Cardiac muscle cell (in vitro differentiated cells and primary cell): ENCODE measurements at regions not wholly inside any gene's neighbourhood (a gene's known extent, or its start where the extent isn't known, plus 50 kb on each side); places are given as distances from the start of the nearest gene placed in this dataset.
"Not testable (repeated sequence)": the region's sequence is repeated elsewhere in the genome, so short reads cannot be mapped to it uniquely, and the experiment has no call there.

ENCODE experiments used
- DNase-seq, 2 donors: peaks; one replicate each; pipeline versions ENCODE4 v3.0.0 to v3.0.0-alpha.2; 2010 to 2017; ENCODE audit warnings: low read depth in 1 of 2, low spot score in 1 of 2
- H3K27ac ChIP-seq: fragments of 200-600 bp; sonication (generic); 2 replicates; pipeline ENCODE4 v1.5.1; 2016
- H3K27me3 ChIP-seq: fragments of 200-600 bp; sonication (generic); 2 replicates; pipeline ENCODE4 v1.6.0; 2016; ENCODE audit warnings: control low read depth
- H3K36me3 ChIP-seq: fragments of 200-600 bp; sonication (generic); 2 replicates; pipeline ENCODE4 v1.5.1; 2016; ENCODE audit warnings: control low read depth
- H3K4me1 ChIP-seq: fragments of 200-600 bp; sonication (generic); 2 replicates; pipeline ENCODE4 v1.8.1; 2017; ENCODE audit warnings: low read depth, mild to moderate bottlenecking, mixed run types
- H3K4me3 ChIP-seq: fragments of 200-600 bp; sonication (generic); 2 replicates; pipeline ENCODE4 v1.5.1; 2016; ENCODE audit warnings: mild to moderate bottlenecking
- H3K9me3 ChIP-seq: fragments of 200-600 bp; sonication (generic); 2 replicates; pipeline ENCODE4 v1.5.1; 2017; ENCODE audit warnings: low read depth, mild to moderate bottlenecking, control low read depth
- TF ChIP-seq, protein P1 (sequence below): IDR thresholded peaks from 2 replicates; pipeline ENCODE4 v1.5.1; 2012; ENCODE audit warnings: low read depth, mild to moderate bottlenecking, low read length

DNA sequence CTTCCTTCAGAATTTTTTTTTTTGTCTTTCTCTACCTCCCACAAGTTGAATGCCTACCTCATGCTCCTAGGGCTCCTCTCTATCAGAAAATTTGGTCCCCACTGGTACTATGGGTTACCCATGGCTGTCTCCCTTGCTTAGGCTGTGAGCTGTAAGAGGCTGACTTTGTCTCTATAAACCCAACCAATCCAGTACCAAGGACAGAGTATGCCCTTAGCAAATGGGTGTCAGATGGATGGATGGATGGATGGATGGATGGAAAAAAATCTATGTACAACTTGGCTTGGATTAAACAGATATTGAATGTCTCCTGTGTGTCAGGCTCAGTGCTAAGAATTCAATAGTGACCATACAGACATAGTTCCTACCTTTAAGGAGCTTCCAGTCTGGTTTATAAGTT lies 398.2 kb upstream of the TRPC7 start:
- no peak overlapping the region for H3K4me3 ChIP-seq
- no peaks in the 10 kb centered on the region for H3K9me3 ChIP-seq
- no peak for DNase-seq
- H3K4me1 ChIP-seq: no peaks in the 10 kb centered on the region
- TF ChIP-seq, protein P1, sequence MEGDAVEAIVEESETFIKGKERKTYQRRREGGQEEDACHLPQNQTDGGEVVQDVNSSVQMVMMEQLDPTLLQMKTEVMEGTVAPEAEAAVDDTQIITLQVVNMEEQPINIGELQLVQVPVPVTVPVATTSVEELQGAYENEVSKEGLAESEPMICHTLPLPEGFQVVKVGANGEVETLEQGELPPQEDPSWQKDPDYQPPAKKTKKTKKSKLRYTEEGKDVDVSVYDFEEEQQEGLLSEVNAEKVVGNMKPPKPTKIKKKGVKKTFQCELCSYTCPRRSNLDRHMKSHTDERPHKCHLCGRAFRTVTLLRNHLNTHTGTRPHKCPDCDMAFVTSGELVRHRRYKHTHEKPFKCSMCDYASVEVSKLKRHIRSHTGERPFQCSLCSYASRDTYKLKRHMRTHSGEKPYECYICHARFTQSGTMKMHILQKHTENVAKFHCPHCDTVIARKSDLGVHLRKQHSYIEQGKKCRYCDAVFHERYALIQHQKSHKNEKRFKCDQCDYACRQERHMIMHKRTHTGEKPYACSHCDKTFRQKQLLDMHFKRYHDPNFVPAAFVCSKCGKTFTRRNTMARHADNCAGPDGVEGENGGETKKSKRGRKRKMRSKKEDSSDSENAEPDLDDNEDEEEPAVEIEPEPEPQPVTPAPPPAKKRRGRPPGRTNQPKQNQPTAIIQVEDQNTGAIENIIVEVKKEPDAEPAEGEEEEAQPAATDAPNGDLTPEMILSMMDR: no peak
- no peaks in the 10 kb centered on the region for H3K36me3 ChIP-seq
- no peak overlapping the region for H3K27ac ChIP-seq
- no peaks in the 10 kb centered on the region for H3K27me3 ChIP-seq

DNA sequence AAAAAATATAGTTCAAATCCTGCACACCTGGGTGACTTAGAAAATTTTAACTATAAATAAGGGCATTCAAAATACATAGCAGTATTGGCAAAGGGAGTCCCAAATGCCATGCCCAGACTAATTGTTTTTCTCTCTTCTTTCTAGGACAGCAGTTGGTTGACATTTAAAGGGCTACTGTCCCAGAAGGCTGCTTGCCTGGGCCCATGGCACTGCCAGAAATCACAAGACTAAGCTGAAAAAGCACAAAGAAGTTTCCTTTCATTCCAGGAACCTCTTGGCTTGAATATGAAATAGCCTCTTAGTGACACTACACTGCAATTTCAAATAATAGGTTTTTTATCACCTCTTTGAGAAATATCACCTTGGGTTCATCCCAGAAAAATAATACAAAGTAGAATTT lies 388.9 kb upstream of the TRPC7 start:
- H3K4me1 ChIP-seq: no peaks in the 10 kb centered on the region
- no peaks in the 10 kb centered on the region for H3K36me3 ChIP-seq
- TF ChIP-seq, protein P1: no peak
- DNase-seq: no peak
- no peak overlapping the region for H3K27ac ChIP-seq
- no peaks in the 10 kb centered on the region for H3K27me3 ChIP-seq
- H3K9me3 ChIP-seq: no peaks in the 10 kb centered on the region
- no peak overlapping the region for H3K4me3 ChIP-seq

DNA sequence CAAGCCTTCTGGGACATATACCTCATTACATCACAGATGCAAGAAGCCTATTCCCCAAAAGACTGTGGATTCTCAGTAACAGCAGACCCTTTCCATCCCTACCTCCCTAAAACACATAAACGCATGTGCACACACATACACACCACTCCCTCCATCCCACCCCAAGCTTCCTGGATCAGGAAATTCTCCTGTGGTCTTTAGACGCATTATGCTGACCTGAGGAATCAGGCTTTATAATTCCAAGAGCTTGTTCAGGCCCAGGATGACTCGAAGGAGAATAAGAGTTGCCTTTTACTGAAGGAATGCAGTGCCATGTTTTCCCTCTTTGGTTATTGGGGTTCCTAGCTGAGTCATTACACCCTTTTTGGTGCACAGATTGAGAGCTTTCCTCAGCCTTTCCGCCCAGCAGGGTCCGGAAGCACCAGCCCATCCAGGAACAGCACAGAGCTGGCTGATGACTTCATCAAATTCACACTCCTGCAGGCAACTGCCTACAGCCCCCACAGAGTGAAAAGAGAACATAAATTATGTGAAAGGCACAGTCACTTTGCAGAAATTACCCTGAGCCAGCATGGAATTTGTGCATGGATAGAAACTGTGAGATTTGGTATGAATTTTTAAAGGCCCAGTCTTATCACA lies 385.0 kb upstream of the TRPC7 start:
- no peaks in the 10 kb centered on the region for H3K36me3 ChIP-seq
- H3K27ac ChIP-seq: no peak overlapping the region
- H3K9me3 ChIP-seq: no peaks in the 10 kb centered on the region
- TF ChIP-seq, protein P1: no peak
- no peaks in the 10 kb centered on the region for H3K4me1 ChIP-seq
- H3K27me3 ChIP-seq: no peaks in the 10 kb centered on the region
- DNase-seq: no peak
- no peak overlapping the region for H3K4me3 ChIP-seq

DNA sequence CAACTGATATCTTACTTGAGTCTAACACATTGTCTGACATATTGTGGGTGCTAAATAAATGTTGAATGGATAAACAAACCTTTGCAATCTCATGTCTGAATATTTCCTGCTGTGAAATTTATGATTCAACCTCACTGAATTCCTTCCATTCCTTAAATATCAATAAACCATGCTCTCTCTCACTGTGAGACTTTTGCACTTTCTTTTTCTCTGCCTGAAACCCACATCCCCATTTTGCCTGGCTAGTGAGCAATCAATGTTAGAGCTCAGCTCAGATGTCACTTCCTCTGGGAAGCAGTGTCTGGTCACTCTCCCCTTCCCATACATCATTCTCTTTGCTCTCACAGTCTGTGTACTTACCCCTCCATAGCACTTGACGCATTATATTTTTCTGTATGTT lies 383.7 kb upstream of the TRPC7 start:
- TF ChIP-seq, protein P1: no peak

DNA sequence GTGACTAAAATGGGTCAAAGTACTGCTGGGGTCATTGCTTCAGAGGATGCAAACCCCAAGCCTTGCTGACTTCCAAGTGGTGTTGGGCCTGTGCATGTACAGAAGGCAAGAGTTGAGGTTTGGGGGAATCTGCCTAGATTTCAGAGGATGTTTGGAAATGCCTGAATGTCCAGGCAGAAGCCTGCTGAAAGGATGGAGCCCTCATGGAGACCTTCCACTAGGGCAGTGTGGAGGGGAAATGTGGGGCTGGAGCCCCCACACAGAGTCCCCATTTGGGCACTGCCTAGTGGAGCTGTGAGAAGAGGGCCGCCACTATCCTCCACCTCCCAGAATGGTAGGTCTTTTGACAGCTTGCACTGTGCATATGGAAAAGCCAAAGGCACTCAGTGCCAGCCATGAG lies 377.7 kb upstream of the TRPC7 start:
- Histone ChIP-seq H3K27me3 (no peaks in the 10 kb centered on the region), H3K27ac (no peak overlapping the region), H3K4me1 (no peaks in the 10 kb centered on the region), H3K4me3 (no peak overlapping the region), H3K36me3 (no peaks in the 10 kb centered on the region), H3K9me3 (no peaks in the 10 kb centered on the region)
- TF ChIP-seq, protein P1: no peak
- DNase-seq: no peak

More for the DNA sequence above, 383.7 kb upstream of the TRPC7 start:
- DNase-seq: no peak
- no peaks in the 10 kb centered on the region for H3K36me3 ChIP-seq
- no peak overlapping the region for H3K27ac ChIP-seq
- H3K9me3 ChIP-seq: no peaks in the 10 kb centered on the region
- no peaks in the 10 kb centered on the region for H3K4me1 ChIP-seq
- no peaks in the 10 kb centered on the region for H3K27me3 ChIP-seq
- no peak overlapping the region for H3K4me3 ChIP-seq

DNA sequence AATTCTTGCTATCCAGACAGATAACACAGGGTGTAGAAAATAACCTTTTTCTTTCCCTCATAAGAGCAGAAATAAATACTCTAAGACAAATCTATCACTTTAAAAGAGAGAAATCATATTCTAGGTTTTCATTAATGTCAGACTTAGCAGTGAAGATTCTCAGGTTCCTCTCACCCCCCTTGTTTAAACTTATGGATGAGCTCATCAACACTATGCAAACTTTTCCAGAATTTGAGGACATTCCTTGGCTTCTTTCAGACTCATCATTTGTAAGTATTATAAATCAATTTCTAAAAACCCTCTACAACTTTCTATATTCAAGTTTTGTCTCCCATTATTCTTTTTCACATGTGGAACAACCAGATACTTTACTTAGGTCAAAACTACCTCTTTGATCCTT lies 374.9 kb upstream of the TRPC7 start:
- TF ChIP-seq, protein P1: no peak
- DNase-seq: no peak
- Histone ChIP-seq H3K27me3 (no peaks in the 10 kb centered on the region), H3K9me3 (no peaks in the 10 kb centered on the region), H3K27ac (no peak overlapping the region), H3K4me1 (peaks cover under 1% of the 10 kb centered on the region), H3K36me3 (no peaks in the 10 kb centered on the region), H3K4me3 (no peak overlapping the region)

DNA sequence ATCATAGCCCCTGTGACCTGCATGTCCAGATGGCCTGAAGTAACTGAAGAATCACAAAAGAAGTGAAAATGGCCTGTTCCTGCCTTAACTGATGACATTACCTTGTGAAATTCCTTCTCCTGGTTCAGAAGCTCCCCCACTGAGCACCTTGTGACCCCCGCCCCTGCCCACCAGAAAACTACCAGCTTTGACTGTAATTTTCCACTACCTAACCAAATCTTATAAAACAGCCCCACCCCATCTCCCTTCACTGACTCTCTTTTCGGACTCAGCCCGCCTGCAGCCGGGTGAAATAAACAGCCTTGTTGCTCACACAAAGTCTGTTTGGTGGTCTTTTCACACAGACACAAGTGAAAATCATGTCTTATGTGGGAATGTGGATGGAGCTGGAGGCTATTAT lies 373.9 kb upstream of the TRPC7 start:
- H3K27me3 ChIP-seq, H3K4me3 ChIP-seq, H3K4me1 ChIP-seq, DNase-seq, H3K27ac ChIP-seq, H3K36me3 ChIP-seq, H3K9me3 ChIP-seq: not testable (repeated sequence)
